HCT116 (cell line): ENCODE measurements at regions not wholly inside any gene's neighbourhood (a gene's known extent, or its start where the extent isn't known, plus 50 kb on each side); places are given as distances from the start of the nearest gene placed in this dataset.

Source experiments
- ATAC-seq: fragments of 200-7000 bp; cut with Tn5 transposase; 2 replicates; pipeline ENCODE4 v1.9.1; 2020; ENCODE audit warnings: mild to moderate bottlenecking, moderate library complexity
- BruUV-seq: library from RNA; stranded (reverse); fragments of 400-500 nt; replicated peaks from 2 replicates; lab custom pipeline; 2021; lab: Mats Ljungman, UMichigan
- CTCF ChIA-PET: fragments of 300-600 bp; sonication (Branson Sonifier 250); formaldehyde crosslinking; loops from one replicate; lab custom pipeline; 2021; ENCODE audit warnings: antibody characterized with exemption; lab: Charles Lee
- POLR2A ChIA-PET: fragments of 300-600, 350-600 bp; sonication (Branson Sonifier 250); formaldehyde crosslinking; loops from one replicate; lab custom pipeline; 2021; ENCODE audit warnings: antibody characterized with exemption; lab: Charles Lee
- RAD21 ChIA-PET, 2 experiments: fragments of 300-600 bp; sonication (Branson Sonifier 250); formaldehyde crosslinking; loops; one replicate each; lab custom pipeline; 2023; ENCODE audit warnings: low total read pairs in 2 of 2; ENCODE audit not compliant: uncharacterized antibody in 2 of 2, unreplicated experiment in 2 of 2, low non-redundant PET in 1 of 2; lab: Charles Lee
- DNase-seq: peaks from one replicate; pipeline ENCODE4 v3.0.0-alpha.2; 2010; ENCODE audit warnings: low read depth, low spot score
- H2AFZ ChIP-seq: fragments of 200-600 bp; shearing (Covaris generic), sonication (generic); 2 replicates; pipeline ENCODE4 v1.6.1; 2017; ENCODE audit warnings: low read depth, mixed run types, mixed read lengths, antibody characterized with exemption, low read length; ENCODE audit not compliant: poor library complexity, severe bottlenecking
- H3K27ac ChIP-seq: 2 replicates; pipeline ENCODE4 v1.5.1; 2012; ENCODE audit warnings: low read depth, low read length
- H3K27me3 ChIP-seq: fragments of 200-600 bp; sonication (generic); 2 replicates; pipeline ENCODE4 v1.6.1; 2016; ENCODE audit warnings: mixed run types, low read length, mixed read lengths; ENCODE audit not compliant: insufficient read depth
- H3K36me3 ChIP-seq, 2 experiments: fragments of 200-500 bp in 1 of 2; fragments of 200-600 bp in 1 of 2; sonication (Bioruptor generic) in 1 of 2; sonication (generic) in 1 of 2; 2 replicates each; pipeline versions ENCODE4 v1.5.1 to v1.6.1; 2014 to 2016; ENCODE audit warnings: low read length in 2 of 2, inconsistent platforms in 1 of 2, mixed read lengths in 1 of 2, mixed run types in 1 of 2; ENCODE audit not compliant: insufficient read depth in 2 of 2, control insufficient read depth in 1 of 2
- H3K4me1 ChIP-seq, 2 experiments: fragments of 200-600 bp in 1 of 2; sonication (generic) in 1 of 2; 2 replicates each; pipeline versions ENCODE4 v1.5.1 to v1.6.1; 2012 to 2017; ENCODE audit warnings: low read length in 2 of 2, inconsistent platforms in 1 of 2, mild to moderate bottlenecking in 1 of 2, mixed read lengths in 1 of 2, mixed run types in 1 of 2, moderate library complexity in 1 of 2; ENCODE audit not compliant: insufficient read depth in 2 of 2, control insufficient read depth in 1 of 2
- H3K4me2 ChIP-seq: fragments of 200-600 bp; sonication (generic); 2 replicates; pipeline ENCODE4 v1.6.1; 2017; ENCODE audit warnings: mixed run types, low read length, mixed read lengths
- H3K4me3 ChIP-seq, 2 experiments: fragments of 200-600 bp in 1 of 2; sonication (generic) in 1 of 2; replicated peaks in 1 of 2; 2 replicates each; pipeline ENCODE4 v1.5.1; 2011 to 2016; ENCODE audit warnings: low read length in 2 of 2, control low read depth in 1 of 2, low read depth in 1 of 2, mild to moderate bottlenecking in 1 of 2, mixed read lengths in 1 of 2, mixed run types in 1 of 2
- H3K79me2 ChIP-seq: fragments of 200-600 bp; sonication (generic); 2 replicates; pipeline ENCODE4 v1.6.1; 2017; ENCODE audit warnings: mild to moderate bottlenecking, mixed run types, low read length, moderate library complexity, mixed read lengths; ENCODE audit not compliant: insufficient read depth
- H3K9ac ChIP-seq: fragments of 200-600 bp; sonication (generic); 2 replicates; pipeline ENCODE4 v1.6.1; 2016; ENCODE audit warnings: low read length, mixed read lengths
- H3K9me2 ChIP-seq: fragments of 200-600 bp; sonication (generic), shearing (Covaris generic); 2 replicates; pipeline ENCODE4 v1.6.1; 2017; ENCODE audit warnings: mixed run types, mild to moderate bottlenecking, moderate library complexity; ENCODE audit not compliant: insufficient read depth
- H3K9me3 ChIP-seq, 2 experiments: fragments of 200-500 bp in 1 of 2; fragments of 200-600 bp in 1 of 2; sonication (Bioruptor generic) in 1 of 2; sonication (generic) in 1 of 2; 2 replicates each; pipeline ENCODE4 v1.6.1; 2014 to 2017; ENCODE audit warnings: low read length in 2 of 2, mixed read lengths in 2 of 2, inconsistent platforms in 1 of 2, low read depth in 1 of 2, mild to moderate bottlenecking in 1 of 2, mixed run types in 1 of 2, moderate library complexity in 1 of 2; ENCODE audit not compliant: control insufficient read depth in 1 of 2, insufficient read depth in 1 of 2
- H4K20me1 ChIP-seq: fragments of 200-600 bp; sonication (generic), shearing (Covaris generic); 2 replicates; pipeline ENCODE4 v1.6.1; 2017; ENCODE audit warnings: mixed run types, mild to moderate bottlenecking, moderate library complexity; ENCODE audit not compliant: insufficient read depth
- ATF3 ChIP-seq: IDR thresholded peaks from 2 replicates; pipeline ENCODE4 v1.6.1; 2012
- CBX3 ChIP-seq: IDR thresholded peaks from 2 replicates; pipeline ENCODE4 v1.6.1; 2012; ENCODE audit warnings: low read depth
- CEBPB ChIP-seq: IDR thresholded peaks from 2 replicates; pipeline ENCODE4 v1.6.1; 2012; ENCODE audit warnings: low read depth
- CTCF ChIP-seq, 3 experiments: fragments of 200-600 bp in 1 of 3; sonication (generic) in 1 of 3; IDR thresholded peaks in 2 of 3; conservative IDR thresholded peaks in 1 of 3; 2 replicates each; pipeline ENCODE4 v1.5.1; 2012 to 2017; ENCODE audit warnings: low read depth in 2 of 3, low read length in 2 of 3, antibody characterized with exemption in 1 of 3, borderline replicate concordance in 1 of 3, control low read depth in 1 of 3, mild to moderate bottlenecking in 1 of 3, mixed read lengths in 1 of 3, mixed run types in 1 of 3, moderate library complexity in 1 of 3; ENCODE audit not compliant: insufficient read depth in 1 of 3
- ELF1 ChIP-seq: IDR thresholded peaks from 2 replicates; pipeline ENCODE4 v1.6.1; 2012; ENCODE audit warnings: low read depth, borderline replicate concordance
- EZH2 ChIP-seq: fragments of 200-600 bp; sonication (generic); IDR thresholded peaks from 2 replicates; pipeline ENCODE4 v1.6.1; 2017; ENCODE audit warnings: antibody characterized with exemption, mixed run types
- EZH2phosphoT487 ChIP-seq: fragments of 200-600 bp; IDR thresholded peaks from 2 replicates; pipeline ENCODE4 v1.6.1; 2018; ENCODE audit warnings: antibody characterized with exemption, borderline replicate concordance
- FOSL1 ChIP-seq: IDR thresholded peaks from 2 replicates; pipeline ENCODE4 v1.6.1; 2012; ENCODE audit warnings: low read depth
- JUND ChIP-seq: IDR thresholded peaks from 2 replicates; pipeline ENCODE4 v1.6.1; 2012
- POLR2AphosphoS5 ChIP-seq: IDR thresholded peaks from 2 replicates; pipeline ENCODE4 v1.6.1; 2011; ENCODE audit warnings: mild to moderate bottlenecking, low read depth, low read length, moderate library complexity
- REST ChIP-seq: IDR thresholded peaks from 2 replicates; pipeline ENCODE4 v1.6.1; 2012; ENCODE audit warnings: low read depth
- SIN3A ChIP-seq: IDR thresholded peaks from 2 replicates; pipeline ENCODE4 v1.6.1; 2012; ENCODE audit warnings: low read depth
- SP1 ChIP-seq: IDR thresholded peaks from 2 replicates; pipeline ENCODE4 v1.6.1; 2012; ENCODE audit warnings: low read depth
- SRF ChIP-seq: IDR thresholded peaks from 2 replicates; pipeline ENCODE4 v1.6.1; 2012; ENCODE audit warnings: low read depth
- TCF7L2 ChIP-seq: IDR thresholded peaks from 2 replicates; pipeline ENCODE4 v1.7.0; 2011; ENCODE audit warnings: borderline replicate concordance, inconsistent platforms; ENCODE audit not compliant: insufficient read depth, insufficient read length; ENCODE audit errors: extremely low read depth
- YY1 ChIP-seq: IDR thresholded peaks from 2 replicates; pipeline ENCODE4 v1.6.1; 2011; ENCODE audit warnings: low read length, low read depth, moderate library complexity, mild to moderate bottlenecking; ENCODE audit not compliant: insufficient replicate concordance; ENCODE audit errors: extremely low read depth
- ZFX ChIP-seq: fragments of 450-650 bp; IDR thresholded peaks from 2 replicates; pipeline ENCODE4 v1.6.1; 2017
- ZNF274 ChIP-seq: fragments of 200-500 bp; sonication (Bioruptor generic); IDR thresholded peaks from 2 replicates; pipeline ENCODE4 v1.6.1; 2014; ENCODE audit warnings: mild to moderate bottlenecking, low read depth, low read length, inconsistent platforms
- intact Hi-C: fragments of 100-400 bp; cut with micrococcal nuclease; formaldehyde crosslinking; loops from 2 replicates; pipeline ENCODE4 v1.10.0; 2022
- TF ChIP-seq, protein P1 (sequence below): IDR thresholded peaks from 2 replicates; pipeline ENCODE4 v1.6.1; 2011; ENCODE audit warnings: mild to moderate bottlenecking, low read length, moderate library complexity; ENCODE audit not compliant: insufficient replicate concordance; ENCODE audit errors: extremely low read depth
- TF ChIP-seq, protein P2 (sequence below): IDR thresholded peaks from 2 replicates; pipeline ENCODE4 v1.6.1; 2012

- H4K20me1 ChIP-seq: no peaks in the 10 kb centered on the region
- H3K27me3 ChIP-seq: no peaks in the 10 kb centered on the region
- no peak for DNase-seq
- H3K4me2 ChIP-seq: no peak overlapping the region
- H3K79me2 ChIP-seq: no peaks in the 10 kb centered on the region
- no peaks in the 10 kb centered on the region; a peak in 1 of 4 replicates for H3K9me3 ChIP-seq
- no TSS peak for BruUV-seq
- H2AFZ ChIP-seq: no peak overlapping the region
- no peaks in the 10 kb centered on the region for H3K4me1 ChIP-seq
- H3K9me2 ChIP-seq: no peaks in the 10 kb centered on the region
- ChIA-PET CTCF (no interaction called here), POLR2A (no interaction called here), RAD21 (no interaction called here)
- ATAC-seq: no peak
- no peak overlapping the region for H3K9ac ChIP-seq
- TF ChIP-seq SRF (no peak), CBX3 (no peak), REST (no peak), EZH2 (no peak), ZFX (no peak), ELF1 (no peak), CEBPB (no peak), YY1 (no peak), JUND (no peak), SIN3A (no peak), ATF3 (no peak), POLR2AphosphoS5 (no peak), FOSL1 (no peak), TCF7L2 (no peak), ZNF274 (no peak), EZH2phosphoT487 (no peak), CTCF (IDR thresholded peaks at IDR 0.05 in 2 of 3, conservative IDR thresholded peaks at IDR 0.05 in 1 of 3; ENCODE audit: borderline replicate concordance in 1 of 3, insufficient read depth in 1 of 3, low read depth in 2 of 3, low read length in 2 of 3) (no peak), SP1 (no peak)
- TF ChIP-seq, protein P1, sequence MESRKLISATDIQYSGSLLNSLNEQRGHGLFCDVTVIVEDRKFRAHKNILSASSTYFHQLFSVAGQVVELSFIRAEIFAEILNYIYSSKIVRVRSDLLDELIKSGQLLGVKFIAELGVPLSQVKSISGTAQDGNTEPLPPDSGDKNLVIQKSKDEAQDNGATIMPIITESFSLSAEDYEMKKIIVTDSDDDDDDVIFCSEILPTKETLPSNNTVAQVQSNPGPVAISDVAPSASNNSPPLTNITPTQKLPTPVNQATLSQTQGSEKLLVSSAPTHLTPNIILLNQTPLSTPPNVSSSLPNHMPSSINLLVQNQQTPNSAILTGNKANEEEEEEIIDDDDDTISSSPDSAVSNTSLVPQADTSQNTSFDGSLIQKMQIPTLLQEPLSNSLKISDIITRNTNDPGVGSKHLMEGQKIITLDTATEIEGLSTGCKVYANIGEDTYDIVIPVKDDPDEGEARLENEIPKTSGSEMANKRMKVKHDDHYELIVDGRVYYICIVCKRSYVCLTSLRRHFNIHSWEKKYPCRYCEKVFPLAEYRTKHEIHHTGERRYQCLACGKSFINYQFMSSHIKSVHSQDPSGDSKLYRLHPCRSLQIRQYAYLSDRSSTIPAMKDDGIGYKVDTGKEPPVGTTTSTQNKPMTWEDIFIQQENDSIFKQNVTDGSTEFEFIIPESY: no peak
- TF ChIP-seq, protein P2, sequence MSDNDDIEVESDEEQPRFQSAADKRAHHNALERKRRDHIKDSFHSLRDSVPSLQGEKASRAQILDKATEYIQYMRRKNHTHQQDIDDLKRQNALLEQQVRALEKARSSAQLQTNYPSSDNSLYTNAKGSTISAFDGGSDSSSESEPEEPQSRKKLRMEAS: no peak
- TF ChIP-seq, all 23 proteins: peak for 0
- intact Hi-C loops: no loop called here
- Histone ChIP-seq H3K36me3 (no peaks in the 10 kb centered on the region), H3K4me3 (no peak overlapping the region), H3K27ac (no peak overlapping the region)
Observed at GRCh38 chr18:30810580-30810979, 232.0 kb downstream of the DSC3 start.
